ENCODE measurements at regions not wholly inside any gene's neighbourhood (a gene's known extent, or its start where the extent isn't known, plus 50 kb on each side); places are given as distances from the start of the nearest gene placed in this dataset.
A peak's percentile ranks its signal among the peaks of the same experiment; 100 is the strongest.

GRCh38 chr7:95690367-95690947 is 81.9 kb upstream of the DYNC1I1 start:
- TF ChIP-seq, protein P1, sequence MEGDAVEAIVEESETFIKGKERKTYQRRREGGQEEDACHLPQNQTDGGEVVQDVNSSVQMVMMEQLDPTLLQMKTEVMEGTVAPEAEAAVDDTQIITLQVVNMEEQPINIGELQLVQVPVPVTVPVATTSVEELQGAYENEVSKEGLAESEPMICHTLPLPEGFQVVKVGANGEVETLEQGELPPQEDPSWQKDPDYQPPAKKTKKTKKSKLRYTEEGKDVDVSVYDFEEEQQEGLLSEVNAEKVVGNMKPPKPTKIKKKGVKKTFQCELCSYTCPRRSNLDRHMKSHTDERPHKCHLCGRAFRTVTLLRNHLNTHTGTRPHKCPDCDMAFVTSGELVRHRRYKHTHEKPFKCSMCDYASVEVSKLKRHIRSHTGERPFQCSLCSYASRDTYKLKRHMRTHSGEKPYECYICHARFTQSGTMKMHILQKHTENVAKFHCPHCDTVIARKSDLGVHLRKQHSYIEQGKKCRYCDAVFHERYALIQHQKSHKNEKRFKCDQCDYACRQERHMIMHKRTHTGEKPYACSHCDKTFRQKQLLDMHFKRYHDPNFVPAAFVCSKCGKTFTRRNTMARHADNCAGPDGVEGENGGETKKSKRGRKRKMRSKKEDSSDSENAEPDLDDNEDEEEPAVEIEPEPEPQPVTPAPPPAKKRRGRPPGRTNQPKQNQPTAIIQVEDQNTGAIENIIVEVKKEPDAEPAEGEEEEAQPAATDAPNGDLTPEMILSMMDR (IDR thresholded peaks at IDR 0.05), result peak; percentile 53 to 79 (median 64)
- TF ChIP-seq POLR2AphosphoS5 (IDR thresholded peaks at IDR 0.05) (no peak), POLR2A (IDR thresholded peaks at IDR 0.05) (no peak), EP300 (IDR thresholded peaks at IDR 0.05; ENCODE audit: low read depth) (no peak)
